Body of pancreas (tissue), 4 donors: ENCODE measurements at regions not wholly inside any gene's neighbourhood (a gene's known extent, or its start where the extent isn't known, plus 50 kb on each side); places are given as distances from the start of the nearest gene placed in this dataset.

ENCODE experiments used
- CTCF ChIP-seq, 7 experiments: fragments of 450-650 bp in 4 of 7; fragments of 200-600 bp in 3 of 7; sonication (generic) in 3 of 7; IDR thresholded peaks; one replicate each; pipeline ENCODE4 v1.5.1; 2016 to 2019; ENCODE audit warnings: antibody characterized with exemption in 7 of 7
- POLR2A ChIP-seq, 3 donors: fragments of 450-650 bp; IDR thresholded peaks; one replicate each; pipeline ENCODE4 v1.6.1; 2016; ENCODE audit warnings: antibody characterized with exemption in 3 of 3, mild to moderate bottlenecking in 2 of 3

- TF ChIP-seq CTCF (IDR thresholded peaks at IDR 0.05) (no peak), POLR2A (IDR thresholded peaks at IDR 0.05) (peak in 1 of 3 donors; percentile 12)
Measured at GRCh38 chr5:81842795-81843398, 92.0 kb upstream of the SSBP2 start.
